Glutamatergic neuron (in vitro differentiated cells): ENCODE measurements at regions not wholly inside any gene's neighbourhood (a gene's known extent, or its start where the extent isn't known, plus 50 kb on each side); places are given as distances from the start of the nearest gene placed in this dataset.

Experiments used
- DNase-seq: peaks from one replicate; pipeline ENCODE4 v3.0.0; 2022
- H3K27ac Mint-ChIP-seq: one replicate; pipeline ENCODE4 v1.8.0; 2020; ENCODE audit warnings: mild to moderate bottlenecking, mixed read lengths, inconsistent platforms; ENCODE audit not compliant: unreplicated experiment
- H3K27me3 Mint-ChIP-seq: one replicate; pipeline ENCODE4 v1.8.0; 2020; ENCODE audit warnings: mild to moderate bottlenecking, moderate library complexity, mixed read lengths, inconsistent platforms; ENCODE audit not compliant: unreplicated experiment
- H3K36me3 Mint-ChIP-seq: one replicate; pipeline ENCODE4 v1.8.0; 2020; ENCODE audit warnings: mild to moderate bottlenecking, mixed read lengths, inconsistent platforms; ENCODE audit not compliant: unreplicated experiment
- H3K4me1 Mint-ChIP-seq: one replicate; pipeline ENCODE4 v1.8.0; 2020; ENCODE audit warnings: mild to moderate bottlenecking, low read depth, mixed read lengths, inconsistent platforms; ENCODE audit not compliant: unreplicated experiment
- H3K4me3 Mint-ChIP-seq: one replicate; pipeline ENCODE4 v1.8.0; 2020; ENCODE audit warnings: mild to moderate bottlenecking, mixed read lengths, inconsistent platforms; ENCODE audit not compliant: unreplicated experiment
- H3K9me3 Mint-ChIP-seq: one replicate; pipeline ENCODE4 v1.8.0; 2020; ENCODE audit warnings: mild to moderate bottlenecking, moderate library complexity, mixed read lengths, inconsistent platforms; ENCODE audit not compliant: unreplicated experiment
- TF ChIP-seq, protein P1 (sequence below): fragments of 200-600 bp; sonication (generic); IDR thresholded peaks from one replicate; pipeline ENCODE4 v1.5.0; 2021; ENCODE audit not compliant: partially characterized antibody, unreplicated experiment

- DNase-seq: no peak
- Mint-ChIP-seq H3K27ac (no peak overlapping the region), H3K9me3 (peaks cover 5% of the 10 kb centered on the region), H3K36me3 (no peaks in the 10 kb centered on the region), H3K4me1 (peaks cover 60% of the 10 kb centered on the region), H3K27me3 (peaks cover 7% of the 10 kb centered on the region), H3K4me3 (peak overlapping the region; percentile 26)
- TF ChIP-seq, protein P1, sequence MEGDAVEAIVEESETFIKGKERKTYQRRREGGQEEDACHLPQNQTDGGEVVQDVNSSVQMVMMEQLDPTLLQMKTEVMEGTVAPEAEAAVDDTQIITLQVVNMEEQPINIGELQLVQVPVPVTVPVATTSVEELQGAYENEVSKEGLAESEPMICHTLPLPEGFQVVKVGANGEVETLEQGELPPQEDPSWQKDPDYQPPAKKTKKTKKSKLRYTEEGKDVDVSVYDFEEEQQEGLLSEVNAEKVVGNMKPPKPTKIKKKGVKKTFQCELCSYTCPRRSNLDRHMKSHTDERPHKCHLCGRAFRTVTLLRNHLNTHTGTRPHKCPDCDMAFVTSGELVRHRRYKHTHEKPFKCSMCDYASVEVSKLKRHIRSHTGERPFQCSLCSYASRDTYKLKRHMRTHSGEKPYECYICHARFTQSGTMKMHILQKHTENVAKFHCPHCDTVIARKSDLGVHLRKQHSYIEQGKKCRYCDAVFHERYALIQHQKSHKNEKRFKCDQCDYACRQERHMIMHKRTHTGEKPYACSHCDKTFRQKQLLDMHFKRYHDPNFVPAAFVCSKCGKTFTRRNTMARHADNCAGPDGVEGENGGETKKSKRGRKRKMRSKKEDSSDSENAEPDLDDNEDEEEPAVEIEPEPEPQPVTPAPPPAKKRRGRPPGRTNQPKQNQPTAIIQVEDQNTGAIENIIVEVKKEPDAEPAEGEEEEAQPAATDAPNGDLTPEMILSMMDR: no peak
These were observed 57.4 kb upstream of the CCDC167 start for GRCh38 chr6:37556881-37557644.

GRCh38 chr6:37555040-37555781, 55.5 kb upstream of the CCDC167 start:
- peak overlapping the region; percentile 4 for H3K27ac Mint-ChIP-seq
- H3K4me1 Mint-ChIP-seq: peaks cover 52% of the 10 kb centered on the region
- TF ChIP-seq, protein P1: no peak
- peaks cover 5% of the 10 kb centered on the region for H3K9me3 Mint-ChIP-seq
- no peaks in the 10 kb centered on the region for H3K36me3 Mint-ChIP-seq
- peaks cover 3% of the 10 kb centered on the region for H3K27me3 Mint-ChIP-seq
- DNase-seq: no peak
- H3K4me3 Mint-ChIP-seq: peak overlapping the region; percentile 61

DNA sequence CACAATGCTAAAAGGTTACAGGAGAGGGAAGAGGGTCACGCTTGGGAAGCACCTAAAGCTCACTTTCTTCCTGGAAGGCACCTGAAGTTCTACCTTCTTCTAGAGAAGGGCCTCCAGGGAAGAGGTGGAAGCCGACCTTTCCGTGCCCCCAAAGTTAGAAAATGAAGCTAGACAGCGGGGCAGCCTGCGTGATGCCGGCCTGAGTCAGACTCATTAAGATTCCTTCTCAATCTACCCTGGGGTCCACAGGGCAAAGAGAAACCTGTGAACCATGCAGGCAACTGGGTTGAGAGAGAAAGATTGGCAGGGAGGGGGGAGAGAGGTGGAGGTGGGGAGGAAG, 54.8 kb upstream of the CCDC167 start:
- DNase-seq: no peak
- Mint-ChIP-seq H3K4me3 (peak overlapping the region; percentile 25), H3K27ac (no peak overlapping the region)

DNA sequence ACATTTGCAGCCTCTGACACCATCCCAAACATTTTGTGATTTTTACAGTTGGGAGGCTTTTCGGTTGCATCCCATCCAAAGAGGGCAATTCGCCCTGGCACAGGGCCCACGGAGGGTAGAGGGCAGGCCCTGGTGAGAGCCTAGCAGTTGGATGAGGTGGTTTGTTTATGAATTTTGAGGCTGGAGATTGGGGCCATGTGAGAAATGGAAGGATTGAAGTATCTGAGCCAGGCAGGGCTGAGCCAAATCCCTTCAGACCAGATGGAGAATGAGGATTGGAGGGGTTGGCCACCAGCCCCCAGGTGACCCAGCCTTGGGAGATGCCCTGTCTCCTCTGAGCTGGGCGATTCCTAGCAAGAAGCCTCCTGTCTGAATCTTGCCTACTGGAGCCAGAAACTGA, 52.6 kb upstream of the CCDC167 start:
- H3K27me3 Mint-ChIP-seq: no peaks in the 10 kb centered on the region
- TF ChIP-seq, protein P1: no peak
- H3K9me3 Mint-ChIP-seq: peaks cover 4% of the 10 kb centered on the region
- no peaks in the 10 kb centered on the region for H3K36me3 Mint-ChIP-seq
- DNase-seq: no peak
- H3K27ac Mint-ChIP-seq: no peak overlapping the region
- H3K4me3 Mint-ChIP-seq: no peak overlapping the region
- H3K4me1 Mint-ChIP-seq: peaks cover 33% of the 10 kb centered on the region

More for the DNA sequence above, 54.8 kb upstream of the CCDC167 start:
- H3K9me3 Mint-ChIP-seq: peaks cover 2% of the 10 kb centered on the region
- H3K27me3 Mint-ChIP-seq: no peaks in the 10 kb centered on the region
- peaks cover 46% of the 10 kb centered on the region for H3K4me1 Mint-ChIP-seq
- TF ChIP-seq, protein P1: no peak
- H3K36me3 Mint-ChIP-seq: no peaks in the 10 kb centered on the region

- TF ChIP-seq, protein P1: no peak
- H3K27me3 Mint-ChIP-seq: no peaks in the 10 kb centered on the region
- H3K4me1 Mint-ChIP-seq: peaks cover 32% of the 10 kb centered on the region
- H3K4me3 Mint-ChIP-seq: no peak overlapping the region
- DNase-seq: no peak
- H3K9me3 Mint-ChIP-seq: peaks cover 4% of the 10 kb centered on the region
- no peak overlapping the region for H3K27ac Mint-ChIP-seq
- H3K36me3 Mint-ChIP-seq: no peaks in the 10 kb centered on the region
These were observed 52.2 kb upstream of the CCDC167 start for GRCh38 chr6:37551867-37552266.
